ENCODE measurements at regions not wholly inside any gene's neighbourhood (a gene's known extent, or its start where the extent isn't known, plus 50 kb on each side); places are given as distances from the start of the nearest gene placed in this dataset.

GRCh38 chr11:44371706-44372105 is 61.8 kb upstream of the ALX4 start:
- DNase-seq (ENCODE audit: low read depth in 1 of 2, low spot score in 1 of 2): no peak
- H3K9me3 ChIP-seq: no peaks in the 10 kb centered on the region
- ATAC-seq: no peak
- POLR2A ChIA-PET: no interaction called here
- WGBS (ENCODE audit: missing lambda C conversion rate): 53% methylated on average over 4 of the region's 4 CpGs
- TF ChIP-seq ESRRA (IDR thresholded peaks at IDR 0.05; ENCODE audit: borderline replicate concordance, low read length): no peak
- H3K4me3 ChIP-seq: no peak overlapping the region
- CTCF ChIA-PET: no interaction called here
- no peak for FAIRE-seq
- no peaks in the 10 kb centered on the region for H3K4me1 ChIP-seq
- H3K4me2 ChIP-seq: no peak overlapping the region
- H3K27ac ChIP-seq: no peak overlapping the region

GRCh38 chr11:44372989-44373388 is 63.0 kb upstream of the ALX4 start:
- no peak for FAIRE-seq
- ChIA-PET POLR2A (no interaction called here), CTCF (interaction anchor here (1.3 to 1.4 kb wide), 2 partner anchors 13 to 244 kb away, joined by 4 to 5 read pairs; no protein-coding TSS in a partner anchor)
- 32% methylated on average over 3 of the region's 3 CpGs for WGBS (ENCODE audit: missing lambda C conversion rate)
- Histone ChIP-seq H3K27ac (no peak overlapping the region), H3K4me3 (no peak overlapping the region), H3K4me2 (no peak overlapping the region), H3K9me3 (no peaks in the 10 kb centered on the region), H3K4me1 (no peaks in the 10 kb centered on the region)
- peak in 1 of 2 experiments; percentile 66; a peak in 3 of 6 replicates for ATAC-seq
- TF ChIP-seq HOXA7 (CRISPR knock-in tag; IDR thresholded peaks at IDR 0.05): no peak
- TF ChIP-seq PBX3 (IDR thresholded peaks at IDR 0.05): no peak
- no peak for DNase-seq (ENCODE audit: low read depth in 1 of 2, low spot score in 1 of 2)

- no peak for FAIRE-seq
- Histone ChIP-seq H3K4me3 (no peak overlapping the region), H3K4me1 (no peaks in the 10 kb centered on the region), H3K27ac (no peak overlapping the region), H3K4me2 (no peak overlapping the region), H3K9me3 (no peaks in the 10 kb centered on the region)
- TF ChIP-seq USF2 (IDR thresholded peaks at IDR 0.05) (peak; percentile 52; the same call in 1 of the 2 replicates), FOSB (CRISPR knock-in tag; IDR thresholded peaks at IDR 0.05) (no peak)
- no peak for DNase-seq (ENCODE audit: low read depth in 1 of 2, low spot score in 1 of 2)
- ATAC-seq: no peak
- CTCF ChIA-PET: interaction anchor here (1.3 to 1.4 kb wide), 2 partner anchors 14 to 243 kb away, joined by 4 to 5 read pairs; no protein-coding TSS in a partner anchor
- POLR2A ChIA-PET: no interaction called here
These were observed 64.1 kb upstream of the ALX4 start for GRCh38 chr11:44374001-44374400.

- no peak for TF ChIP-seq KDM5A (IDR thresholded peaks at IDR 0.05)
- no peak for TF ChIP-seq EHF (CRISPR knock-in tag; IDR thresholded peaks at IDR 0.05)
- no peak for TF ChIP-seq CBX8 (IDR thresholded peaks at IDR 0.05)
- no peak for TF ChIP-seq JUNB (IDR thresholded peaks at IDR 0.05)
- TF ChIP-seq NPAS2 (CRISPR knock-in tag; IDR thresholded peaks at IDR 0.05; ENCODE audit: borderline replicate concordance): no peak
- no peak for TF ChIP-seq ATOH8 (CRISPR knock-in tag; IDR thresholded peaks at IDR 0.05; ENCODE audit: low read depth)
- TF ChIP-seq SREBF2 (IDR thresholded peaks at IDR 0.05): no peak
- TF ChIP-seq EP300 (IDR thresholded peaks at IDR 0.05): no peak
- TF ChIP-seq RAD21 (conservative IDR thresholded peaks at IDR 0.05 in 1 of 2, IDR thresholded peaks at IDR 0.05 in 1 of 2): no peak
- no peak for TF ChIP-seq CBX2 (IDR thresholded peaks at IDR 0.05; ENCODE audit: borderline replicate concordance, low read depth)
- TF ChIP-seq JUN (IDR thresholded peaks at IDR 0.05): no peak
- no peak for TF ChIP-seq ZNF302 (CRISPR knock-in tag; IDR thresholded peaks at IDR 0.05)
These were observed 66.5 kb upstream of the ALX4 start for GRCh38 chr11:44376423-44376822.

More at GRCh38 chr11:44376423-44376822, 66.5 kb upstream of the ALX4 start:
- ATAC-seq (no peak), FAIRE-seq (no peak), DNase-seq (ENCODE audit: low read depth in 1 of 2, low spot score in 1 of 2) (no peak)
- H3K9me3 ChIP-seq: no peaks in the 10 kb centered on the region
- no peak overlapping the region for H3K27ac ChIP-seq
- ChIA-PET CTCF (no interaction called here), POLR2A (no interaction called here)
- no peak overlapping the region for H3K4me2 ChIP-seq
- H3K4me3 ChIP-seq: no peak overlapping the region
- H3K4me1 ChIP-seq: no peaks in the 10 kb centered on the region
- WGBS (ENCODE audit: missing lambda C conversion rate): 37% methylated on average over 4 of the region's 4 CpGs

Data from A549 (cell line).